ENCODE measurements at regions not wholly inside any gene's neighbourhood (a gene's known extent, or its start where the extent isn't known, plus 50 kb on each side); places are given as distances from the start of the nearest gene placed in this dataset.

DNA sequence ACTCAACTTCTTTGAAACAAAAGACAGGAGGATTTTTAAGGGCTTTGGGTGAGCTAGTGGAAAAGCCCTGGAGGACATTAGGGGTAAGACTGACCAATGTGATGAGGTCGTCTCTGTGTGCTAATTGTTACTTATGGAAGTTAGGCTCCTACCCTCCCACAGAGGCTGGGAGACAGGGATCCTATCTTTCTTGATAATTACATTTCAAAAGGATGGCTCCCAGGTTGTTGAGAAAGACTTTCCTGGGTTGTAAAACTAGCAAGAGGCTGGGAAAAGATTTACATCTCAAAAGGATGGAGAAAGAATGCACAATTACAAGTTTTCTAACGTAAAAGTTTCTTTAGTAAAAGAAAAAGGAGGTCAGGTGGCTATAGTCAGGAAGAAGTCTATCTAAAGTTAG lies 605.8 kb upstream of the GOT2 start:
- TF ChIP-seq, protein P1, sequence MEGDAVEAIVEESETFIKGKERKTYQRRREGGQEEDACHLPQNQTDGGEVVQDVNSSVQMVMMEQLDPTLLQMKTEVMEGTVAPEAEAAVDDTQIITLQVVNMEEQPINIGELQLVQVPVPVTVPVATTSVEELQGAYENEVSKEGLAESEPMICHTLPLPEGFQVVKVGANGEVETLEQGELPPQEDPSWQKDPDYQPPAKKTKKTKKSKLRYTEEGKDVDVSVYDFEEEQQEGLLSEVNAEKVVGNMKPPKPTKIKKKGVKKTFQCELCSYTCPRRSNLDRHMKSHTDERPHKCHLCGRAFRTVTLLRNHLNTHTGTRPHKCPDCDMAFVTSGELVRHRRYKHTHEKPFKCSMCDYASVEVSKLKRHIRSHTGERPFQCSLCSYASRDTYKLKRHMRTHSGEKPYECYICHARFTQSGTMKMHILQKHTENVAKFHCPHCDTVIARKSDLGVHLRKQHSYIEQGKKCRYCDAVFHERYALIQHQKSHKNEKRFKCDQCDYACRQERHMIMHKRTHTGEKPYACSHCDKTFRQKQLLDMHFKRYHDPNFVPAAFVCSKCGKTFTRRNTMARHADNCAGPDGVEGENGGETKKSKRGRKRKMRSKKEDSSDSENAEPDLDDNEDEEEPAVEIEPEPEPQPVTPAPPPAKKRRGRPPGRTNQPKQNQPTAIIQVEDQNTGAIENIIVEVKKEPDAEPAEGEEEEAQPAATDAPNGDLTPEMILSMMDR (IDR thresholded peaks at IDR 0.05; ENCODE audit: low read depth, low read length, poor library complexity, severe bottlenecking), result no peak
- no peak for TF ChIP-seq EZH2phosphoT487 (IDR thresholded peaks at IDR 0.05; ENCODE audit: borderline replicate concordance, low read length)

All from DOHH2 (cell line).